HG02852 (cell line): ENCODE measurements at regions not wholly inside any gene's neighbourhood (a gene's known extent, or its start where the extent isn't known, plus 50 kb on each side); places are given as distances from the start of the nearest gene placed in this dataset.
"Not testable (repeated sequence)": the region's sequence is repeated elsewhere in the genome, so short reads cannot be mapped to it uniquely, and the experiment has no call there.

ENCODE experiments used
- ATAC-seq: cut with Tn5 transposase; IDR thresholded peaks from one replicate; pipeline ENCODE4 v1.9.1; 2021; ENCODE audit warnings: mild to moderate bottlenecking, moderate library complexity; ENCODE audit not compliant: unreplicated experiment

- no peak for ATAC-seq
These were observed 354.1 kb downstream of the TEX13C start for GRCh38 chrX:125673758-125674157.

GRCh38 chrX:125678258-125678657 lies 358.6 kb downstream of the TEX13C start:
- no peak for ATAC-seq

GRCh38 chrX:125680366-125680765 lies 360.7 kb downstream of the TEX13C start:
- no peak for ATAC-seq

DNA sequence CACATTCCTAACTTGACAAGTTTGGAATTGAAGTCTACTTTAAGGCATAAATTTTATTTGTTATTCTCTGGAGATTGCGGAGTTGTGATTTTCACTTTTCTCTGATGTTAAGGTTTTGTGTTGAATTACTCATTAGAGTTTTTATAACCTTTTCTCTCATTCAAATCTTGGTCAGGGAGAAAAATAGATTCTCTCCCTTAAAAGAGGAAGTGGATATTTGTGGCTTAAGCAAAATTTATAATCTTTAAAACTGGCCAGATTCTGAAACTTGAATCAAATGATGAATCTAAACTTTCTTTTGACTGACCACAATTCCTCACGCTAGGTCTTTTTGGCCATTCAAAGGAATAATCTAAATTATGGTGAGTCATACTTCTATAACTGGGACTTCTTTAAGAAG lies 361.4 kb downstream of the TEX13C start:
- ATAC-seq, result peak; percentile 30

DNA sequence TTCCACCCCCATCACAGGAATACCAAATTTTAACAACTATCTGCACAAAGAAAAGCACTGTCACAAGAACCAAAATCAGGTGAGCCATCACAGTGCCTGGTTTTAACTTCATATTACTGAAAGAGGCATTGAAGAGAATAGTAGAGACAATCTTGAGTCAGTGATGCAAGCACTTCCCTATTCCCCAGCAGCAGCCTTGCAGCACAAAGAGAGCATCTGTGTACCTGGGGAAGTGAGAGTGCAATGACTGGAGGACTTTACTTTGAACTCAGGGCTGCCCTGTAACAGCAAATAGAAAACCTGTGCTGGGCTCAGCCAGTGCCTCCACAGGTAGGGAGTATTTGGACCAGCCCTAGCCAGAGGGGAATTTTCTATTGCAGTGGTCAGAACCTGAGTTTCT lies 361.8 kb downstream of the TEX13C start:
- peak; percentile 87 for ATAC-seq

DNA sequence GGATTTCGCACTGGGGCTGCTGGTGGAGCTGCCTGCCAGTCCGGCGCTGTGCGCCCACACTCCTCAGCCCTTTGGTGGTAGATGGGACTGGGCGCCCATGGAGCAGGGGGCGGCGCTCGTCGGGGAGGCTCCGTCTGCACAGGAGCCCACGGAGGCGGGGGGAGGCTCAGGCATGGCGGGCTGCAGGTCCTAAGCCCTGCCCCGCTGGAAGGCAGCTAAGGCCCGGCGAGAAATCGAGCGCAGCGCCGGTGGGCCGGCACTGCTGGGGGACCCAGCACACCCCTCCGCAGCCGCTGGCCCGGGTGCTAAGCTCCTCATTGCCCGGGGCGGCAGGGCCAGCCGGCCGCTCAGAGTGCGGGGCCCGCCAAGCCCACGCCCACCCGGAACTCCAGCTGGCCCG lies 370.9 kb downstream of the TEX13C start:
- ATAC-seq, result not testable (repeated sequence)

- ATAC-seq, result no peak
These were observed 374.5 kb downstream of the TEX13C start for GRCh38 chrX:125694171-125694570.

DNA sequence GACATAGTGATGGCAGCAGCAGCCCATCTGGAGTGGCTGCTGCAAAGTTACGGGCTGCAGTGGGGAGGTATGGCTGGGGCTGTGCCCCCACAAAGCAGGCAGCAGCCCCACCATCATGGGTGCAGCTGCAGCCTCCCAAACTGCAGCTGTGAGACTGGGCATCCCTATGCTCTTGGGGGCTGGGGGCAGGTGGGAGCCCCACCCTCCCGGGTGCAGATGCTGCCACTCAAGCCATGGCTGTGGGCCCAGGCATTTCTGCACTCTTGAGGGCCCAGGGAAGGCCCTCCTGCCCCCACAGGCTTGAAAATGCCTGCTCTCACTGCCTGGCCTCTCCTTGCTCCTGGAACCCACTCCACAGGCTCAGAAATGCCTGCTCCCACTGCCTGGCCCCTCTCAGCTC lies 389.4 kb downstream of the TEX13C start:
- ATAC-seq, result no peak

DNA sequence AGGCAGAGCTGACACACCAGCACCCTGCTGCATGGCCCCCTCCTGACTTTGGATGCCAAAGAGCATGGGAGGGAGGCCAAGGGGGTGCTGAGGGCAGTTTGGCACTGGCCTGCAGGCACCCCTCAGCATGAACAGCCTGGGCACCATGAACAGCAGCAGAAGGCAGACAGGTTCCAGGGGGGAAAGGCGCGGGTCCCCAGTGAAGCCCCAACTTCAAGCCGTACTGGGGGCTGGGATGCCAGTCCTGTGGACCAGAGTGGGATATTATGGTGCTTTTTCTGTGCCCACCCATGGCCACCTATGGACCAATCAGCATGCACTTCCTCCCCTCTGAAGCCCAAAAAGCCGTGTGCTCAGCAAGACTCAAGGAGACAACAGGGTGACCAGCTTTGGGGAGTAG lies 389.9 kb downstream of the TEX13C start:
- ATAC-seq, result no peak

DNA sequence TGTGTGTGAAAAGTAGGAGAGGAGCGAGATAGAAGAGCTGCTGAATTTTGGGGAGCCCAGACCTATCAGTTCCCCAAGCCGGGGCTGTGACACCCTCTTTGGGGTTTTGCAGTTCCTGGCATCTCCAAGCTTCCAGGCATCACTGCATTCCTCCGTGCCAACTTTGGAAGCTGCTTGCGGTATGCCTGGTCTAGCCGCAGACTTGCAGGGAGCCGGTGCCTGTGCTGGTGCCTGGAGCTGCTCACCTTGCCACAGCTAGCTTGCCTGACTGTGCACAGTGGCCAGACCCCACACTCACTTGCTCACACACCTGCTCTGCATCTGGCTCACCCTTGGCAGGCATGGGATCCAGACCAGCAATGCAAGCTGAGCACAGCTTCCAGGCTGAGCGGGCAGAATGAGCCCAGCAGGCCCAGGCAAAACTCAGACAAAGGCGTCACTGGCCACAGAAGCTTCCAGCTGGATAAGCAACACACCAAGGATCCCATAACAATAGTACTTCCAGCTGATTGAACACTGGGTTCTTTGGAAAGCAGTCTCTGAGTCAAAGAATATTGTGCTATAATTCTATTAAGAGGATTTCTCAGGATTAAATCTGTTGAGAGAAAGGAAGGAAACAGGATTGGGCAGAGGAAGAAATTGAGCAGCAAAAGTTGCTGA lies 390.9 kb downstream of the TEX13C start:
- no peak for ATAC-seq

- no peak for ATAC-seq
These were observed 391.4 kb downstream of the TEX13C start for GRCh38 chrX:125711103-125711502.

DNA sequence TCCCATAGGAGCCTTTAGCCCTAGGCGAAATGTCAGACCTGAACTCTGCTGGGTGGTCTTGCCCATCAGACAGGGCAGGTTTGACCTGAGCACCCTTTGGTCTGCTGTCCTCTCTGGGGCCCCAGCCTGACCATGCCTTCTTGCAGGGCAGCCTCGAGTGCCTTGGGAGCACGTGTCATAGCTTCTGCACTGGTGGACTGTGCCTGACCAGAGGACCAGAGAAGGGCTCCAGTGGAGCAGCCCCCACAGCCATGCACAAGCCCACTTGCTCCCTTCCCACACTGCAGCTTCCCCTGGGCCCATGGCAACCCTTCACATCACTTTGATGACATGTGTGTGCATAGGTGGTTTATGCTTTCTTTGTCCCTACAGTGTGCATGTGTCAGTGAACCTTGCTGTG lies 394.0 kb downstream of the TEX13C start:
- no peak for ATAC-seq

DNA sequence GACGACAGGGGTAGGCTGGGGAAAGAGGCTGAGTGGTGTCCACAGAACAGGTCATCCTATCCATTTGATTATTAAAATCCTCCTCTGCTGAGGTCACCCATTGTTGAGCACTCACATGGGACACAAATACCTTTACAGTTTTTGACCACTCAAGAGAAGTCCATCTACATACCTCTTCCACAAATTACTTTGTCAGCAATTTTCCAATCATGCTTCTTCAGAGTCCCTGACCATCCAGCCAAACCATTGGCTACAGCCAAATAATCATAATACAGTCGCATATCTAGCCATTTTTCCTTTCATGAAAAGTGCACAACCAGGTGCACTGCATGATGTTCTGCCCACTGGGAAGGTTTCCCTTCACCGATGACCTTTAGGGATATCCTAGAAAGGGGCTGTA lies 407.4 kb downstream of the TEX13C start:
- ATAC-seq, result no peak

DNA sequence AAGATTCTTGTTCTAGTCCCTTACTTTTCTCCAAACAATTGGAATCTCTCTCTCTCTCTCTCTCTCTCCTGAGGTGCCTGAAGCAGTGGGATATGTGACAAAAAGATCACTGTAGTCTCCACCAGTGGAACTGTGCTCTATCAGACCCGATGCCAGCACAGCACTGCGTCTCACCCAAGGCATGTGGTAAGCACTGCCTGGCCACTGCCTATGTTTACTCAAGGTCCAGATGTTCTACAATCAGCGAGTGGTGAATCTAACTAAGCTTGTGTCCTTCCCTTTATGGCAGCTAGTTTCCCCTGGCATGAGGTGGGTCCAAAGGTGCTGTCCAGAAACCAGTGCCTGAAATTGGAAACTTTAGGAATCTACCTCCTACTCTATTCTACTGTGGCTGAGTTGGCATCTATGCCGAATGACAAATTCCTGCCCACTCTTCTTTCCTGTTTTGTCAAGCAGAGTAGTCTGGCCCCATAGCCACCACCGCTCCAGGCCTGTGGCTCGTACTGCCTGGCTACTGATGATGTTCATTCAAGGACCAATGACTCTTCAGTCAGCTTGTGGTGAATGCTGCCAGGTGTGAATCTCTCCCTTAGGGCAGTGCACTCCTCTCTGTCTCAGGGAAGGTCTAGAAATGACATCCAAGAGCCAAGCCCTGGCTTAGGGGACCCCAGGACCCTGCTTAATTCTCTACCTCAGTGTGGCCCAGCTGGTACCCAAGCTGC lies 416.5 kb downstream of the TEX13C start:
- no peak for ATAC-seq

GRCh38 chrX:125742811-125743210 lies 423.1 kb downstream of the TEX13C start:
- ATAC-seq, result no peak

GRCh38 chrX:125744914-125745313 lies 421.2 kb downstream of the DCAF12L2 start:
- no peak for ATAC-seq

GRCh38 chrX:125757794-125758564 lies 408.1 kb downstream of the DCAF12L2 start:
- ATAC-seq, result no peak

GRCh38 chrX:125758819-125759218 lies 407.3 kb downstream of the DCAF12L2 start:
- no peak for ATAC-seq

DNA sequence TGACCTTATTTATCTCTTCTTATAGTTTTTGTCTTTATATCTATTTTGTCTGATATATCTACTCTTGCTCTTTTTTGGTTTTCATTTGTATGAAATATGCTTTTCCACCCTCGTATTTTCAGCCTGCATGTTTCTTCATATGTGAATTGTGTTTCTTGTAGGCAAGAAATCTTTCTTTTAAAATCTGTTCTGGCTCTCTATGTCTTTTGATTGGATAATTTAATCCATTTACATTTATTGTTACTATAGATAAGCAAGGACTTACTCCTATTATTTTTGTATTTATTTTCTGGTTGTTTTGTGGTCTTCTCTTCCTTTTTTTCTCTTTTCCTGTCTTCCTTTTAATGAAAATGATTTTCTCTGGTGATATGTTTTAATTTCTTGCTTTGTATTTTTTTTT lies 403.1 kb downstream of the DCAF12L2 start:
- no peak for ATAC-seq

GRCh38 chrX:125765347-125765746 lies 400.7 kb downstream of the DCAF12L2 start:
- no peak for ATAC-seq

DNA sequence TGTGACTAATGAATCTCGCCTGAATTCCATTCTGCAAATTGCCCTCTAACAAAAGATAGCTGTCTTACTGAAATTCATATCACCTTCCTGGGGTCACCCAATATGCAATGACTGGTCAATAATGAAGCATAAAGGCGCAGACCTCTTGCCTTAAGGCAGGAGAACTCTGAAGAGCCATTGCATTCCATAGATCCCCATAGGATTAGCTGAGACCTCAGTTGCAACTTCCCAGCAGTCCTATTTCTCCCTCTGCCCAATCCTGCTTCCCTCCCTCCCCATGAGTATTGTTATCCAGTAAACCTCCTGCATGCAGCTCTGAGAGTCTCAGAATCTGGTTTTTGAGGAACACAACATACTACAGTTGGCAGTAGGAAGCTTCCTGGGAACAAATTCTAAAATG lies 396.5 kb downstream of the DCAF12L2 start:
- ATAC-seq, result no peak

DNA sequence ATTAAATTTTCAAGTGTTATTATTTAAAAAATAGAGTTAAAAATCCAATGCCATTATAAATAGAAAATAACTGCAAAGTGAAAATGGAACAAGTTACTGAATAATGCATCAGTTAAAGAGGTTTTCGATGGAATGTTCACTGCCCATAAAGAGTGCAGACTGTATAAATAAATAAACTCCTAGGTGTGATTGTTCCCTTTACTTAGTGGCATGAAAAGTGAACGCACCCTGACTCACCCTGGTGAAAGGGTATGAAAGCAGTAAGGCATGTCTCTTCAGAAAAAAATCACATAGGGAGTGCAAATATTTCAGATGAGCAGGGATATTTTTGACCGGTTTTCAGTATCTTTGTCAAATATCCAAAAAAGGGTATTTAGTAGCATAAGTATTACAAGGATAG lies 387.8 kb downstream of the DCAF12L2 start:
- no peak for ATAC-seq
